ENCODE measurements at regions not wholly inside any gene's neighbourhood (a gene's known extent, or its start where the extent isn't known, plus 50 kb on each side); places are given as distances from the start of the nearest gene placed in this dataset.

- H3K9me3 ChIP-seq (ENCODE audit: control insufficient read depth, insufficient read depth, low read length) = no peaks in the 10 kb centered on the region
- H3K4me3 ChIP-seq (ENCODE audit: low read depth, low read length) = no peak overlapping the region
- no peak overlapping the region for H3K27ac ChIP-seq (ENCODE audit: low read depth, low read length)
- H3K27me3 ChIP-seq (ENCODE audit: control insufficient read depth, insufficient read depth, low read length) = no peaks in the 10 kb centered on the region
- TF ChIP-seq CTCF (IDR thresholded peaks at IDR 0.05; ENCODE audit: low read depth, low read length) = no peak
- ChIA-PET CTCF (interaction anchor here (1.3 kb wide), 1 partner anchor 12 kb away, joined by 3 read pairs; no protein-coding TSS in a partner anchor), POLR2A (no interaction called here)
- no peak for DNase-seq (ENCODE audit: low read depth, low spot score)
Measured at GRCh38 chr10:29765330-29765729, 130.6 kb upstream of the SVIL start.

- CTCF ChIA-PET = interaction anchor here (0.6 kb wide), 1 partner anchor 106 kb away, joined by 3 read pairs; no protein-coding TSS in a partner anchor
- no peaks in the 10 kb centered on the region for H3K27me3 ChIP-seq (ENCODE audit: control insufficient read depth, insufficient read depth, low read length)
Measured at GRCh38 chr10:29763396-29763795, 128.6 kb upstream of the SVIL start.

GRCh38 chr10:29761916-29762315, 127.1 kb upstream of the SVIL start:
- ChIA-PET CTCF (no interaction called here), POLR2A (interaction anchor here (0.6 kb wide), 2 partner anchors 58 to 844 kb away, joined by 3 read pairs; no protein-coding TSS in a partner anchor)
- no peak for DNase-seq (ENCODE audit: low read depth, low spot score)
- H3K27me3 ChIP-seq (ENCODE audit: control insufficient read depth, insufficient read depth, low read length) = no peaks in the 10 kb centered on the region
- no peaks in the 10 kb centered on the region for H3K9me3 ChIP-seq (ENCODE audit: control insufficient read depth, insufficient read depth, low read length)
- TF ChIP-seq CTCF (IDR thresholded peaks at IDR 0.05; ENCODE audit: low read depth, low read length) = no peak
- H3K4me3 ChIP-seq (ENCODE audit: low read depth, low read length) = no peak overlapping the region
- H3K27ac ChIP-seq (ENCODE audit: low read depth, low read length) = no peak overlapping the region

More at GRCh38 chr10:29763396-29763795, 128.6 kb upstream of the SVIL start:
- TF ChIP-seq CTCF (IDR thresholded peaks at IDR 0.05; ENCODE audit: low read depth, low read length) = no peak
- no peak for DNase-seq (ENCODE audit: low read depth, low spot score)
- H3K9me3 ChIP-seq (ENCODE audit: control insufficient read depth, insufficient read depth, low read length) = no peaks in the 10 kb centered on the region
- no peak overlapping the region for H3K27ac ChIP-seq (ENCODE audit: low read depth, low read length)
- POLR2A ChIA-PET = no interaction called here
- no peak overlapping the region for H3K4me3 ChIP-seq (ENCODE audit: low read depth, low read length)

GRCh38 chr10:29760138-29760900, 125.5 kb upstream of the SVIL start:
- no peak overlapping the region for H3K4me3 ChIP-seq (ENCODE audit: low read depth, low read length)
- no peak for DNase-seq (ENCODE audit: low read depth, low spot score)
- CTCF ChIA-PET = interaction anchor here (0.6 to 0.8 kb wide), 2 partner anchors 97 to 238 kb away, joined by 4 to 10 read pairs; no protein-coding TSS in a partner anchor
- H3K27ac ChIP-seq (ENCODE audit: low read depth, low read length) = peak overlapping the region; percentile 2
- H3K9me3 ChIP-seq (ENCODE audit: control insufficient read depth, insufficient read depth, low read length) = no peaks in the 10 kb centered on the region
- H3K27me3 ChIP-seq (ENCODE audit: control insufficient read depth, insufficient read depth, low read length) = no peaks in the 10 kb centered on the region
- TF ChIP-seq CTCF (IDR thresholded peaks at IDR 0.05; ENCODE audit: low read depth, low read length) = no peak
- POLR2A ChIA-PET = no interaction called here

GRCh38 chr10:29757551-29758297, 123.0 kb upstream of the SVIL start:
- Histone ChIP-seq H3K9me3 (ENCODE audit: control insufficient read depth, insufficient read depth, low read length) (no peaks in the 10 kb centered on the region), H3K4me3 (ENCODE audit: low read depth, low read length) (no peak overlapping the region), H3K27ac (ENCODE audit: low read depth, low read length) (no peak overlapping the region), H3K27me3 (ENCODE audit: control insufficient read depth, insufficient read depth, low read length) (no peaks in the 10 kb centered on the region)
- ChIA-PET CTCF (no interaction called here), POLR2A (no interaction called here)
- no peak for DNase-seq (ENCODE audit: low read depth, low spot score)
- no peak for TF ChIP-seq CTCF (IDR thresholded peaks at IDR 0.05; ENCODE audit: low read depth, low read length)
